Effector memory CD4-positive, alpha-beta T cell (primary cell): ENCODE measurements at regions not wholly inside any gene's neighbourhood (a gene's known extent, or its start where the extent isn't known, plus 50 kb on each side); places are given as distances from the start of the nearest gene placed in this dataset.
"Not testable (repeated sequence)": the region's sequence is repeated elsewhere in the genome, so short reads cannot be mapped to it uniquely, and the experiment has no call there.

Experiments used
- DNase-seq, 3 donors: peaks; one replicate each; pipeline ENCODE4 v3.0.0-alpha.2; 2020
- H3K27ac ChIP-seq: 2 replicates; pipeline ENCODE4 v1.7.0; 2013; ENCODE audit warnings: mild to moderate bottlenecking, low read length, moderate library complexity; ENCODE audit not compliant: insufficient read depth, poor library complexity, severe bottlenecking
- H3K27me3 ChIP-seq: replicated peaks from 2 replicates; pipeline ENCODE4 v1.7.0; 2013; ENCODE audit warnings: mild to moderate bottlenecking, low read length; ENCODE audit not compliant: insufficient read depth, control insufficient read depth, poor library complexity, severe bottlenecking
- H3K36me3 ChIP-seq: 2 replicates; pipeline ENCODE4 v1.7.0; 2013; ENCODE audit warnings: mild to moderate bottlenecking, low read length, moderate library complexity; ENCODE audit not compliant: control insufficient read depth, insufficient read depth
- H3K4me1 ChIP-seq: 2 replicates; pipeline ENCODE4 v1.7.0; 2013; ENCODE audit warnings: low read length, mild to moderate bottlenecking; ENCODE audit not compliant: control insufficient read depth, insufficient read depth, poor library complexity, severe bottlenecking
- H3K4me3 ChIP-seq: 2 replicates; pipeline ENCODE4 v1.7.0; 2013; ENCODE audit warnings: low read length, low read depth, mild to moderate bottlenecking; ENCODE audit not compliant: insufficient read depth, poor library complexity, severe bottlenecking
- H3K9me3 ChIP-seq: 2 replicates; pipeline ENCODE4 v1.7.0; 2013; ENCODE audit warnings: mild to moderate bottlenecking, low read length, moderate library complexity; ENCODE audit not compliant: control insufficient read depth

- no peak overlapping the region for H3K4me3 ChIP-seq
- DNase-seq = no peak
- no peaks in the 10 kb centered on the region for H3K36me3 ChIP-seq
Observed at GRCh38 chr9:135400496-135400895, 79.1 kb upstream of the PPP1R26 start.

GRCh38 chr9:135401218-135401617, 78.4 kb upstream of the PPP1R26 start:
- no peaks in the 10 kb centered on the region for H3K27me3 ChIP-seq

More at GRCh38 chr9:135400496-135400895, 79.1 kb upstream of the PPP1R26 start:
- Histone ChIP-seq H3K9me3 (no peaks in the 10 kb centered on the region), H3K27me3 (no peaks in the 10 kb centered on the region), H3K27ac (no peak overlapping the region), H3K4me1 (no peaks in the 10 kb centered on the region)

GRCh38 chr9:135402048-135402738, 77.4 kb upstream of the PPP1R26 start:
- Histone ChIP-seq H3K27ac (no peak overlapping the region), H3K27me3 (no peaks in the 10 kb centered on the region), H3K4me3 (no peak overlapping the region), H3K4me1 (no peaks in the 10 kb centered on the region), H3K36me3 (no peaks in the 10 kb centered on the region), H3K9me3 (no peaks in the 10 kb centered on the region)
- no peak for DNase-seq

More at GRCh38 chr9:135401218-135401617, 78.4 kb upstream of the PPP1R26 start:
- Histone ChIP-seq H3K9me3 (no peaks in the 10 kb centered on the region), H3K4me3 (no peak overlapping the region), H3K36me3 (no peaks in the 10 kb centered on the region), H3K27ac (no peak overlapping the region), H3K4me1 (no peaks in the 10 kb centered on the region)
- DNase-seq = no peak

GRCh38 chr9:135402739-135403695, 76.6 kb upstream of the PPP1R26 start:
- Histone ChIP-seq H3K27ac (no peak overlapping the region), H3K4me1 (no peaks in the 10 kb centered on the region), H3K27me3 (no peaks in the 10 kb centered on the region), H3K36me3 (no peaks in the 10 kb centered on the region), H3K4me3 (no peak overlapping the region), H3K9me3 (no peaks in the 10 kb centered on the region)
- no peak for DNase-seq

- no peaks in the 10 kb centered on the region for H3K9me3 ChIP-seq
- H3K36me3 ChIP-seq = no peaks in the 10 kb centered on the region
- H3K4me3 ChIP-seq = no peak overlapping the region
- H3K4me1 ChIP-seq = no peaks in the 10 kb centered on the region
- no peaks in the 10 kb centered on the region for H3K27me3 ChIP-seq
- no peak for DNase-seq
- no peak overlapping the region for H3K27ac ChIP-seq
Observed at GRCh38 chr9:135403733-135404450, 75.7 kb upstream of the PPP1R26 start.

- H3K4me1 ChIP-seq = no peaks in the 10 kb centered on the region
- H3K27ac ChIP-seq = no peak overlapping the region
- no peaks in the 10 kb centered on the region for H3K27me3 ChIP-seq
- no peak for DNase-seq
- no peaks in the 10 kb centered on the region for H3K9me3 ChIP-seq
- H3K36me3 ChIP-seq = no peaks in the 10 kb centered on the region
- H3K4me3 ChIP-seq = no peak overlapping the region
Observed at GRCh38 chr9:135404451-135405144, 75.0 kb upstream of the PPP1R26 start.

GRCh38 chr9:135405145-135405464, 74.5 kb upstream of the PPP1R26 start:
- not testable (repeated sequence) for H3K4me3 ChIP-seq, H3K4me1 ChIP-seq, H3K36me3 ChIP-seq, H3K9me3 ChIP-seq, H3K27ac ChIP-seq, DNase-seq, H3K27me3 ChIP-seq

GRCh38 chr9:135408476-135409254, 70.9 kb upstream of the PPP1R26 start:
- Histone ChIP-seq H3K4me3 (no peak overlapping the region), H3K9me3 (no peaks in the 10 kb centered on the region), H3K27ac (no peak overlapping the region), H3K27me3 (no peaks in the 10 kb centered on the region), H3K36me3 (no peaks in the 10 kb centered on the region), H3K4me1 (peaks cover 6% of the 10 kb centered on the region)
- no peak for DNase-seq
